Epithelial cell of esophagus (primary cell): ENCODE measurements at regions not wholly inside any gene's neighbourhood (a gene's known extent, or its start where the extent isn't known, plus 50 kb on each side); places are given as distances from the start of the nearest gene placed in this dataset.
"Not testable (repeated sequence)": the region's sequence is repeated elsewhere in the genome, so short reads cannot be mapped to it uniquely, and the experiment has no call there.

Experiments used
- DNase-seq: peaks from one replicate; pipeline ENCODE4 v3.0.0; 2010; ENCODE audit warnings: low read depth
- H3K4me3 ChIP-seq: 2 replicates; pipeline ENCODE4 v1.5.1; 2011; ENCODE audit warnings: mild to moderate bottlenecking, low read length, control low read depth
- TF ChIP-seq, protein P1 (sequence below): IDR thresholded peaks from 2 replicates; pipeline ENCODE4 v1.5.1; 2011; ENCODE audit warnings: low read depth, mild to moderate bottlenecking, low read length, control low read depth, inconsistent platforms; ENCODE audit not compliant: insufficient read depth; ENCODE audit errors: missing control alignments

DNA sequence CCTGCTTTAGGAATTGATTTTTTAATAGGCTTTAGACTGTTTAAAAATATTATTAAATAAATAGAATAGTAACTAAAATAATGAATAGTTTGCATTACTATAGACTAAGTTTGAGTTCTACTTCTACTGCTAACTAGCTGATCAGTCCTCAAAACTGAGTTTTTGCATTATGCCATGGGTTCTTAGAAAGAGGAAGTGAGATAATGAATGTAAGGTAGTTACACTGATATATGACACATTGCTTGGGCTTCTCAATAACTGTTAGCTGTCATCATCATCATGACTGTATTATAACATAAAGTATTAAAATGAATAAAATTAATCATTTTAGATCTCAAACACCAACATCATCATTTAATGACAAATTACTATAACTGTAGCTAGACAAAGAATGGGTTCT, 949.7 kb downstream of the TRHDE start:
- DNase-seq = no peak
- H3K4me3 ChIP-seq = no peak overlapping the region
- TF ChIP-seq, protein P1, sequence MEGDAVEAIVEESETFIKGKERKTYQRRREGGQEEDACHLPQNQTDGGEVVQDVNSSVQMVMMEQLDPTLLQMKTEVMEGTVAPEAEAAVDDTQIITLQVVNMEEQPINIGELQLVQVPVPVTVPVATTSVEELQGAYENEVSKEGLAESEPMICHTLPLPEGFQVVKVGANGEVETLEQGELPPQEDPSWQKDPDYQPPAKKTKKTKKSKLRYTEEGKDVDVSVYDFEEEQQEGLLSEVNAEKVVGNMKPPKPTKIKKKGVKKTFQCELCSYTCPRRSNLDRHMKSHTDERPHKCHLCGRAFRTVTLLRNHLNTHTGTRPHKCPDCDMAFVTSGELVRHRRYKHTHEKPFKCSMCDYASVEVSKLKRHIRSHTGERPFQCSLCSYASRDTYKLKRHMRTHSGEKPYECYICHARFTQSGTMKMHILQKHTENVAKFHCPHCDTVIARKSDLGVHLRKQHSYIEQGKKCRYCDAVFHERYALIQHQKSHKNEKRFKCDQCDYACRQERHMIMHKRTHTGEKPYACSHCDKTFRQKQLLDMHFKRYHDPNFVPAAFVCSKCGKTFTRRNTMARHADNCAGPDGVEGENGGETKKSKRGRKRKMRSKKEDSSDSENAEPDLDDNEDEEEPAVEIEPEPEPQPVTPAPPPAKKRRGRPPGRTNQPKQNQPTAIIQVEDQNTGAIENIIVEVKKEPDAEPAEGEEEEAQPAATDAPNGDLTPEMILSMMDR = no peak

DNA sequence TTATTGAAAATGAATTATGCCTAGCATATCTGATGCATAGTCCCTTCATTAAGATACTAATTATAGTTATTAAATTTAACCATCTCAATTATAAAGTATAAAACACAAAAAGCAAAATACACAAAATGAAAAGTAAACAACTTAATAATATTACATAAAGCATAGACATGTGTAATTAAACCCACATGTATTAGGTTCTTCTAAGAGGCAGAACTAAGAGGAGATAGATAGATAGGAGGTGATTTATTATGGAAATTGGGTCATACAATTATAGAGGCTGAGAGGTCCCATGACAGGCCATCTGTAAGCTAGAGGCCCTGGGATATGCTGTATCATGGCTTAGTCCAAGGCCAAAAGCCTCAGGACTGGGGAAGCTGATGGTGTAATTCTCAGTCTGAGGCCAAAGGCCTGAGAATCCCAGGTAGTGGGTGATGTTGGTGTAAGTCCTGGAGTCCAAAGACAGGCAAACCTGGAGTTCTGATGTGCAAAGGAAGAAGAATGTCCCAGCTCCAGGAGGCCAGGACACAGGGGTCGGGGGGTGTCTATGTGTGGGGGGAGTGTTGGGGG, 953.3 kb downstream of the TRHDE start:
- TF ChIP-seq, protein P1 = no peak
- no peak overlapping the region for H3K4me3 ChIP-seq
- no peak for DNase-seq

DNA sequence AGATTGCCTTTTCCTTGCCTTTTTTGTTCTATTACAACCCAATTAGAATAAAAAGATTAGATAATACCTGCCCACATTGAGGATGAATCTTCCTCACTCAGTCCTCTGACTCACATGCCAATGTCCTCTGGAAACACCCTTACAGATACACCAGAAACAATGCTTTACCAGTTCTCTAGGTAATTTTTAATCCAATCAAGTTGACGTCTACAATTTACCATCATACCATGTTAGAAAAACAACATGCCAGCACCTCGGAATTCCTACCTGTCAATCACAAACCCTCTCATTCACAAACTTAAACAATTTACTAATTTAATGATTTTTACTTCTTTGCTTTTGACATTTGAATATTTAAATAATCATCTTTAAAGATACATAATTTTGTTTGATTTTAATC, 953.8 kb downstream of the TRHDE start:
- TF ChIP-seq, protein P1 = no peak
- no peak for DNase-seq
- no peak overlapping the region for H3K4me3 ChIP-seq

DNA sequence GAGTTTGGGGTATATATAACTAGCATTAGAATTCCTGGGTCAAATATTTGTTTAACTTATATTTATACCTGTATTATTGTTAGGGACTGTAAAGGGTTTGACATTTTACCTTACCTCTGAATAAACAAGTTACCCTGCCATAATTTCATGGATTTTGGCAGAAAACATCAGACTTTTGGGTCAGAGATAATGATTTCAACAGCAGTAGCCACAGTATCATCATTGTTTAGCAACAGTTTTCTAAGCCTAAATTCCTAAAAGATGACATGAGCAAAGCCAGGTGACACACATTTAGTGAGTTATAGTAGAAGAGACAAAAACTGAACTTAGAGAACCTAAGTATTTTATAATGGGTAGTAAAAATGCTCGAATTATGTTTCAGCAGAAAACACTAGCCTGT, 954.4 kb downstream of the TRHDE start:
- H3K4me3 ChIP-seq = no peak overlapping the region
- no peak for DNase-seq
- TF ChIP-seq, protein P1 = no peak

DNA sequence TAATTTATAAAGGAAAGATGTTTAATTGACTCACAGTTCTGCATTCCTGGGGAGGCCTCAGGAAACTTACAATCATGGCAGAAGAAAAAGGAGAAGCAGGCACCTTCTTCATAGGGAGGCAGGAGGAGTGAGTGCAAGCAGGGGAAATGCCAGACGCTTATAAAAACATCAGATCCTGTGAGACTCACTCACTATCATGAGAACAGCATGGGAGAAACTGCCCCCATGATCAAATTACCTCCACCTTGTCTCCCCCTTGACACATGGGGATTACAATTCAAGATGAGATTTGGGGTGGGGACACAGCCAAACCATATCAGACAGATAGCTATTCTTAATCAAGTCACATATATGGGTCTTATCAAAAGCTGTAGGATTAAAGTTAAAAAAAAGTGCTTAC, 956.7 kb downstream of the TRHDE start:
- H3K4me3 ChIP-seq, DNase-seq: not testable (repeated sequence)

DNA sequence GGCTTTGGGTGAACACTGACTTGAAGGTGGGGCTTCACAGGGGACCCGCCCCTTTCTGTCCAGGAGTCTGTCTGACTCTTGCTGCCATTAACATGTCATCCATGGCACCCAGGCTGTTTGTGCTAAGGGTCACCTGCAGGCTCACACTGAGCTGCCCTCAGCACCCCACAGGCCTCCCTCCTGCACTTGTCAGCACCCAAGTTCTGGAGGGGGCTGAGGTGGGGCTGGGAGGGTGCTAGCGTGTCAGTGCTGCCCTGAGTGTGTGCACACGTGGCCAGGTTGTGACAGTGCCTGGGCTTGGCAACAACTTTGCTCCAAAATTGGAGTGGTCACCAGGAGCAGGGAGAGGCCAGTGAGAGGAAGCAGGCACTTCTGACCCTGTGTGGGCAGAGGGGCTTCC, 963.2 kb downstream of the TRHDE start:
- DNase-seq = no peak
- no peak overlapping the region for H3K4me3 ChIP-seq
- TF ChIP-seq, protein P1 = no peak

DNA sequence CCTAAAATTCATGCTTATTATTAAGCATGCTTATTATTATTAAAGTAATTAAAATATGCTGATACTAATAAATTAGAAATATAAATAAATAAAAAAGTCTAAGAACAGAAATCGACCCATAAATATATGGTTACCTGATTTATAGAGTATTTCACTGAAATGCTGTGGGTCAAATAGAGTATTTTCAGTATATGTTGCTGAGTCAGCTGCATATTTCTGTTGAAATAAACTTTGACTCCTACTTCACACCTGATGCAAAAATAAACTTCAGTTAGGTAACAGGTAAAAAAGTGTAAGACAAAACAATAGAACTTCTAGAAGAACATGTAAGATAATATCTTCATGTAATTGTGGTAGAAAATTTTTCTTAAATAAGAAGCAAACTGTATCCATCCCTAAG, 967.9 kb downstream of the TRHDE start:
- TF ChIP-seq, protein P1 = no peak
- DNase-seq = no peak
- no peak overlapping the region for H3K4me3 ChIP-seq
